HG02852 (cell line): ENCODE measurements at regions not wholly inside any gene's neighbourhood (a gene's known extent, or its start where the extent isn't known, plus 50 kb on each side); places are given as distances from the start of the nearest gene placed in this dataset.
"Not testable (repeated sequence)": the region's sequence is repeated elsewhere in the genome, so short reads cannot be mapped to it uniquely, and the experiment has no call there.

Experiments used
- ATAC-seq: cut with Tn5 transposase; IDR thresholded peaks from one replicate; pipeline ENCODE4 v1.9.1; 2021; ENCODE audit warnings: mild to moderate bottlenecking, moderate library complexity; ENCODE audit not compliant: unreplicated experiment

DNA sequence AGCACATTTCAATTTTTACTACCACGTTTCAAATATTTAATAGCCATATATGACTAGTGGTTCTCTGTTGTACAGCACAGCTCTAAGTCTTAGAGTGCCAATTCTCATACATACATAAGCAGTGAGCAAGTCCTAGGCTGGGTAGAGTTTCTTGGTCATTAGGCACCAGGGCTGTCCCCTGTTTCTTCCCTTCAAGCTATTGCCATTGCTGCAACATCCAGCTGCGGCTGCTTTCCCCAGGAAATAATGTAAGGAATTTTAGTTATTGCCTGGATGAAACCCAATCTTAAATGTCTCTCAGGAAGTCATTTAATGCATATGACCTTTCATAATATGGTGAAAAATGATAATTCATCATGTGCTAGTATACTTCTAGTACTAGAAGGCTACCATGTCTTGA is 74.1 kb upstream of the PPP3CA start:
- ATAC-seq, result no peak

DNA sequence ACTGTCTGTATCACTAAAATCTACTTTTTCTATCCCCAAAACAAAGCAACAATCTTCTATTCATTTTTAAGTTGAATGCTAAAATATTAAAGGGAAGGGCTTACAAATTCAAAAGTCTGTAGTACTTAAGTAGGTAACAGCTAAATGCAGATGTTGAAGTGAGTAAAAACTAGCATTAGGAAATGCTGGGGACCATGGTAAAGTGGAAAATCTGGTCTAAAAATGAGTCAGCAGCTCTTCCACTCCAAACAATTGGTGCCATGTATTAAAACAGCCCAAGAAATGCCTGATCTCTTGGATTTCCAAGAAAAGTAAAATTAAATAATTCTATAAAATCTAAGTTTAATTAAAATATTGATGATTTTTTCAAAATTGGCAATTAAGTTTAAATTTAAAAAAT is 73.3 kb upstream of the PPP3CA start:
- ATAC-seq, result no peak

DNA sequence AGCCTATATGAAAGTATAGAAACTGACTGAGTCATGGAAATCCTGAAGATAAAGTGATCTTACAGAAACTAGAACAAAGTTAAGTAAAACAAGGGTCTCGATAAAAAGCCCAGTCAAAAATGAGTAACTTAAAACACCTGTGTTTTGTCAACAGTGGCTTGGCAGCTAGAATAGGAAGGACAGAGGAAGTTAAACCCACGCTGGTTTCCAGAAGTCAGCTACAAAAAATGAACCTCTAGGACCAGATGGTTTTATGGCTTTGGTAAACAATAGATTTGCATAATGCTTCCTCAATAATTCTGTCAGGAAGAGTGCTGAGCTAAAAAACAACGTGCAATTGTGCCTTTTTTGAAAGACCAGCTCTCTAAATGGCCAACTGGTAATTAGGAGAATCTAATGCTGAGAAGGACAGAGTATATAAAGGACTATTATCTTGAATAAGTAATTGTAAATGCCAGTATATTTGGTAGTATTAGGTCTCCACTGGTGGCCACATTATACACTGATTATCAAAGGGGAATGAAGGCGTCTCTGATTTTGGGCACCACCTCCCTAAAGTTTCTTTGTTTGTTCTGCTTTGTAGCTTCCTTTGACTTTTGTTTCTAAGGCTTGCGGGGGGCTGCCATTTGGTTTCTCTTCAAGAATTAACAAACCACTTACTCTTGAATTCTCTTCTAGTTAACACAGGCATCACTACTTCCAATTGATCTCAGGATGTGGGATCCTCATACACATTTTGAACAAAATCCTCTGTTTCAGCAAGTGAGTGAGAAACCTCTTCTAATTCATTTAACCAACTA is 72.2 kb upstream of the PPP3CA start:
- ATAC-seq, result peak; percentile 81

DNA sequence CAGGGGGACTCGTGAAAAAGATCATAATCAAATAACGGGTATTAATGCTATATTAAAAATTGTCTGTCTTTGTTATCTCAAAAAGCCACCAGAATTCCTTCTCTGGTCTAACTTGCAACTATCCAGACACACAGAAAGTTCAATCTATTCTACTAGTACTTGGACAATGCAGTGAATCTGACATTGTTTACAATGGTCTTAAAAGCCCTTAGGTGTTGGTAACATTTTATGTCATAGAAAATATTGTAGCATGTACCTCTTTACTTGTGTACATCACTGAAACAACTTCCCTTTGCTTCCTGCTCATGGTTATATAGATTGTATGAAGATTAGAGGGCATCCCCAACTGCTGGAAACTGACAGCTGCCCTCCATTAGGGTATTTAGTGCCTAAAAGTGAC is 71.1 kb upstream of the PPP3CA start:
- ATAC-seq, result no peak

DNA sequence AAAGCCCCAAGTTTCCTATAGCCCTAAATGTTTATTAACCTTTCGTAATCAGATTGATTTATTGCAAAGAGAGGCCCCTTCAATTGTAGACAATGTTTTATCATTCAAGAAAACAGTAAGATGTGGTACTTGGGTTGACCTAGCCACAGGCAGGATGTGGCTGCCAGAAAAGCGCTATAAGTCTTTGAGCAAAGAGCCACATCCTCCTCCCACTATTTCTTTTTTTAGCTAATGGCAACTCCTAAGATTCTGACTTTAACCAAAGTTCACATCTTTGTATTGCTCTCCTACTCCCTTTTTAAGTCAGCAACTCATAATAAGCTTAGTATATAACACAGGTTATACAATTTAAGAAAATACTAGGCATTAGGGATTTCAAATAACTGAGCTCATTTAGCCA is 70.7 kb upstream of the PPP3CA start:
- peak; percentile 78 for ATAC-seq

DNA sequence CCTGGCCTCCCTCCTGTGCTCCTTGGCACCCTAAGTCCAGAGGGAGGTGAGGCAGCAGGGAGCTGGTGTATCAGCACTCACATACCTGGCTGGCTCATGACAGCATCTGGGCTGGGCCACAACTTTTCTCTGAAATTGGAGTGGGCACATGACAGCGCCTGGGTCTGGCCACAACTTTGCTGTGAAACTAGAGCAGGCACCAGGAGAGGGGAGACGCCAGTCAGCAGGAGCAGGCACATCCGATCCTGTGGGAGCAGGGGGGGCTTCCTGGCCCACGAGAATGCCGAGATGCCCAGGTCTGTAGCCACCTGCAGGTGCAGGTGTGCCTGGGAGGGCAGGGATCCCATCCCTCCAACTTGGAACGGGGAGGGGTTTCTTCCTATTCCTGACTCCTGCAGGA is 69.7 kb upstream of the PPP3CA start:
- no peak for ATAC-seq

DNA sequence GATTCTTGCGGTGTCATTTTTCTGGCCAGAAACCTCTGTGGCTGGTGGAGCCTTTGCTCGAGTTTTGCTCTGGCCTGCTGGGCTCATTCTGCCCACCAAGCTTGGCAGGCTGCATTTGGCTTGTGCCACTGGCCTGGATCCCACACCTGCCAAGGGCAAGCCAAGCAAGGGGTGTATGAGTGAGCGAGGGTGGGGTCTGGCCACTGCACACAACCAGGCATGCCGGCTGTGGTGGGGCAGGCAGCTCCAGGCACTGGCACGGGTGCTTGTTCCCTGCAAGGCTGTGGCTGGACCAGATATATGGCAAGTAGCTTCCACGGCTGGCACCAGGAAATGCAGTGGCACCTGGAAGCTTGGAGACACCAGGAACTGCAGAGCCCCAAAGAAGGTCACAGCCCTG is 68.6 kb upstream of the PPP3CA start:
- ATAC-seq, result no peak

DNA sequence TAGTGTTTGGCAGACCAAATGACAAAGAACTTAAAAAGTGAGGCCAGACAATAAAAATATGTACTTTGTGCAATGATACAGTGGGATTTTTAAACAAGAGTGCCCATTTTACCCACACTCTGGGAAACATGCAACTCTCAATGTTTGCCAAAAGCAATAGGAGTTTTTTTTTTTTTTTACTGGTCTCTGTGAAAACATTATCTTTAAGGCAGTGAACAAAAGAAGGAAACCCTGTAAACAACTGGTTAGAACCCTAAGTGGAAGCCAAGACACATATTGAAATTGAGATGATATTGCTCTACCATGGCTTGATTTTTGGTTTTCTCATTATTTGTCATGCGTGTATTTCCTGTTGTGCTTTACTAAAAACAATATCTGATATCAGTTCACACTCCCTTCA is 67.2 kb upstream of the PPP3CA start:
- ATAC-seq, result no peak

DNA sequence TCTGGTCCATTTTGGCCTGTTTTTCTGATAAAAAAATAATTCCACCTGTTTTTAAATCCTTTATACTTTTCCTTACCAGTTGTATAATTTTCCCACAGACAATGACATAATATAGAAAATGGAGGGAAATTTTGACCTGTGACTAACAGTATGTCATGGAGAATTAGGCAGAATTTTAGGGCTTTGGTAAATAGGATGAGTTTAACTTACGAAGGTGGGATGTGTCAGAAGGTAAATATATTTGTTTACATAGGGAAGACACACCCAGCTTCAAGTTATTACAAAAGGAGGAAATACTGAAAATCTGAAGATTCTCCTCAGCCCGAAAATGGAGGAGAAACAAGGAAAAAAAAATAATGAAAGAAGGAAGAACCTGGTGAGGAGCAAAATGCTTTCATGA is 64.6 kb upstream of the PPP3CA start:
- no peak for ATAC-seq

DNA sequence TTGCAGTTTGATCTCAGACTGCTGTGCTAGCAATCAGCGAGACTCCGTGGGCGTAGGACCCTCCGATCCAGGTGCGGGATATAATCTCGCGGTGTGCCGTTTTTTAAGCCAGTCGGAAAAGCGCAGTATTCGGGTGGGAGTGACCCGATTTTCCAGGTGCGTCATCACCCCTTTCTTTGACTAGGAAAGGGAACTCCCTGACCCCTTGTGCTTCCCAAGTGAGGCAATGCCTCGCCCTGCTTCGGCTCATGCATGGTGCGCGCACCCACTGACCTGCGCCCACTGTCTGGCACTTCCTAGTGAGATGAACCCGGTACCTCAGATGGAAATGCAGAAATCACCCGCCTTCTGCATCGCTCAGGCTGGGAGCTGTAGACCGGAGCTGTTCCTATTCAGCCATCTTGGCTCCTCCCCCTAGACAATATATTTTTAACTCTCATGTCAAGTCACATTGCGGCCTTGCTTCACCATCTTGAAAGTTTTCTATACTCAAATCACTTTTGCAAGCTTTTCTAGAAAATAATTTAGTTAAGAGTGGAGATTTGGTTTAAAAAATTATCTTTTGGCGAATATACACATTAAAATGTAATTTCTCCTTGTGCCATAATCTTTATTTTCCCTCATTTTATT is 64.1 kb upstream of the PPP3CA start:
- not testable (repeated sequence) for ATAC-seq

DNA sequence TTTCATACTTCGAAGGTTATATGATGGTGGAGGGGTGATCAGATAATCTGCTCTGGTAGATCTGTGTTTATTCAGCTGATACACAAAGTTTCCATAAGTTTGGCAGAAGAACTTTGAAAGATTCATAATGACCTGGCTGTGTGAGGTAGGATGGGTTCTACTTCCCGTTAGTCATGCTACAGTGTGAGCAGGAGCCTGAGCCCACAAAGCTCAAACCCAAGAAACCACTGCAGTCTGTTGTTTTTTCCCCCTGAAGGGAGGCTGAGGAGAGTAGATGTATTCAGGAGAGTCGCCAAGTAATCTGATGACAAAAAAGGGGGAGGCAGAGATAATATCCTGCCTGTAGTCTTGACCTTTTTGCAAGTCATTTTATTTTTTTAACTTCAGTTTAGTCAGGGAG is 52.8 kb upstream of the PPP3CA start:
- ATAC-seq, result no peak

DNA sequence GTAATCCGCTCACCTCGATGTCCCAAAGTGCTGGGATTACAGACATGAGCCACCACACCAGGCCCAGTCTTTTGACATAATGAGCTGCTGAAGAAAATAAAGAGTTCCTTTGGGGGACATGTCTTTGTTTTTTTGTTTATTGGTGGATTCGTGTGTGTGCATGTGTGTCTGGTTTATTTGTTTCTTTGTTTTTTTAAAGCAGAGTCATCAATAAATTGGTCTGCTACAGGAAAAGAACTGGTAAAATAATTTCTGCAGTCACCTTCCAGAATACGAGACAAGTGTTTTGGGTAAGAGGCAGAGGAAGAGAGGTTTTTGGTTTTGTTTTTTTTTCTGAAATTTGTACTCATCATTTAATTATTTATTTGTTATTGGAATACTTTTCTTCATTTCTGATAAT is 51.5 kb upstream of the PPP3CA start:
- no peak for ATAC-seq
